Esophagus squamous epithelium (tissue), 4 donors: ENCODE measurements at regions not wholly inside any gene's neighbourhood (a gene's known extent, or its start where the extent isn't known, plus 50 kb on each side); places are given as distances from the start of the nearest gene placed in this dataset.

Experiments
- CTCF ChIP-seq, 6 experiments: fragments of 450-650 bp in 4 of 6; fragments of 200-600 bp in 2 of 6; sonication (generic) in 2 of 6; IDR thresholded peaks; one replicate each; pipeline ENCODE4 v1.5.1; 2016 to 2019; ENCODE audit warnings: antibody characterized with exemption in 6 of 6, mild to moderate bottlenecking in 4 of 6, moderate library complexity in 4 of 6
- POLR2A ChIP-seq, 4 donors: fragments of 450-650 bp; IDR thresholded peaks; one replicate each; pipeline ENCODE4 v1.6.1; 2017; ENCODE audit warnings: antibody characterized with exemption in 4 of 4, mild to moderate bottlenecking in 4 of 4, moderate library complexity in 3 of 4

- no peak for TF ChIP-seq CTCF (IDR thresholded peaks at IDR 0.05)
- TF ChIP-seq POLR2A (IDR thresholded peaks at IDR 0.05), result no peak
Measured at GRCh38 chr5:87541033-87541432, 128.3 kb upstream of the CCNH start.
